ENCODE measurements at regions not wholly inside any gene's neighbourhood (a gene's known extent, or its start where the extent isn't known, plus 50 kb on each side); places are given as distances from the start of the nearest gene placed in this dataset.

DNA sequence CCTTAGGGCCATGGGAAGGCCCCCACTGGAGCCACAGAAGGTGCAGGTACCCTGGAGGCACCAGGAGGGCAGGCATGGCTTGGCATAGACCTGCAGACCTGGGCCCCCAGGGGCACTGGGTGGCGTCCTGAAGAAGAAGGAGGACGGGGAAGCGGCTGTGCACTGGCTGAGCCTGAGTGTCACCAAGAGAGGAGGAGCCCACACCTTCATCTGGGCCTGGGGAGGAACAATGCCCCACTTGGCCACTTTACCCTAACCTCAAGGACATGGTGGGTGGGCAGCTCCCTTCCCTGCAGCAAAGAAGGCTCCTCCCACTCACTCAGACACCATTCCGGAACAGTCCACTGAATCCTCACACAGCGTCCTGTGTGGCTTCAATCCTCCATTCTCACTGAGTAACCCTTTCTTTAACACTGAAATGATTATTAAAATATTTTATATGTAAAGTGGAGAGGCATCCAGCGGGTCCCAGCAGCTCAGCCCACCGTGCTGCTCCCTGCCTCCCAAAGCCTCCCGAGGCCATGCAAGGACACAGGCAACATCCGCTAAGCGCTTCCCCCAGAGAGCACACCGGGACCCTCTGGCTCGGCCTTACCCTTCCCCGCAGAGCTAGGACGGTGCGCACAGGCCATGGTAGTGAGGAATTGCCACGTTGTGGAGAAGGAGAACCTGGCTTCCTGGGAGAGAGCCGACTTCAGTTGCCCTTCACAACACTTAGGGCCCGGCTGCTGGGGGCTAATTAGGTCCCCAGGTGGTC, 516.7 kb upstream of the MGMT start:
- ATAC-seq (replicated peaks): peak; percentile 11
- no peak overlapping the region for H3K27ac Mint-ChIP-seq
- H3K27me3 Mint-ChIP-seq: no peaks in the 10 kb centered on the region
- H3K4me3 Mint-ChIP-seq: no peak overlapping the region
- H3K4me1 Mint-ChIP-seq: no peaks in the 10 kb centered on the region
- peaks cover 5% of the 10 kb centered on the region for H3K9me3 Mint-ChIP-seq
- no peaks in the 10 kb centered on the region for H3K36me3 Mint-ChIP-seq (ENCODE audit: low read depth)

DNA sequence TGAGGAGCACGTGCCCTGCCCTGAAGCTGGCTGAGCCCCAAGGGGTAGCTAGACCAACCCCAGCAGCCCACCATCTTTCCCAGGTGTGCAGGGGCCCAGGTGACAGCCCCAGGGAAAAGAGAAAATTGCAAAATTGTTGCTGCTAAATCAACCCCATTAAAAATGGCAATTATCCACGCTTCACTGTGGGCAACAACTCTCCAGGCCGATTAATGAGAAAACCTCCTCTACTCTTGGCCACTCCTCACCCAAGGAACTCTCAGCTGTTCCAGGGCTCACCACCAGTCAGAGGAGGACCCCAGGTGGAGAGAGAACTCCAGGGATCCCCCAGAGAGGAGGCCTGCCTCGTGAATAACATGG, 516.1 kb upstream of the MGMT start:
- H3K4me3 Mint-ChIP-seq: no peak overlapping the region
- H3K27me3 Mint-ChIP-seq: no peaks in the 10 kb centered on the region
- no peaks in the 10 kb centered on the region for H3K4me1 Mint-ChIP-seq
- no peak for ATAC-seq (replicated peaks)
- H3K27ac Mint-ChIP-seq: no peak overlapping the region
- peaks cover 5% of the 10 kb centered on the region for H3K9me3 Mint-ChIP-seq
- H3K36me3 Mint-ChIP-seq (ENCODE audit: low read depth): no peaks in the 10 kb centered on the region

DNA sequence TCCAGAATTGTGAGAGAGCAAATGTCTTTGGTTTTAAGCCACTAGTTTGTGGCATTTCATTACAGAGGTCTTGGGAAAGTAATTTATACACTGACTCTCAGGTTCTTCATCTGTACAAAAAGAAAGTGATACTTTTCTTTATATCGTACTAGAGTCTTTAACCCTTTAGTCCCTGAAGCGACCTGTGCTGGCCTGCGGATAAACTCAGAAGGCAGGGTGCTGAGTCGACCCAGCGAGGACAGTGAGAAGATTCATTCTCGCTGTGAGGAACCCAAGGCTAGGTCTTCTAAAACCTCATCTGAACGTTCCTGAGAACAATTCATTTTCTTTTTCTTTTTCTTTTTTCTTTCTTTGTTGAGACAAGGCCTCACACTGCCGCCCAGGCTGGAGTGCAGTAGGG, 514.2 kb upstream of the MGMT start:
- no peaks in the 10 kb centered on the region for H3K9me3 Mint-ChIP-seq
- no peaks in the 10 kb centered on the region for H3K27me3 Mint-ChIP-seq
- no peak for ATAC-seq (replicated peaks)
- H3K4me1 Mint-ChIP-seq: no peaks in the 10 kb centered on the region
- H3K36me3 Mint-ChIP-seq (ENCODE audit: low read depth): no peaks in the 10 kb centered on the region
- no peak overlapping the region for H3K4me3 Mint-ChIP-seq
- no peak overlapping the region for H3K27ac Mint-ChIP-seq

DNA sequence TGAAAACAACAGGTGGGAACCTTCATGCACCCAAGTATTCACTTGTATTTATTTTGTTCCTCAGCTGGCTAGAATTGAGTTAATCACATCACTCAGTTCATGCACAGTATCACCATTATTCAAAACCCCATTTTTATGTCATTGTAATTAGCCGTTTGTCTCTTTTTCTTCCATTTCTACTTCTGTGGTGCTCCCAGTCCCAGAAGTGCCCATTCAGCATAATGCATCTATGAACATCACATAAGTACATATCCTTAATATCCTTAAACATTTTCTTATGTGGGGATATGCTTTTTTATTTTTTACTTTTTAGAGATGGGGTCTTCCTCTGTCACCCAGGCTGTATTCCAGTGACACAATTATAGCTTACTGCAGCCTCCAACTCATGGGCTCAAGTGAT, 510.9 kb upstream of the MGMT start:
- Mint-ChIP-seq H3K4me1 (no peaks in the 10 kb centered on the region), H3K36me3 (ENCODE audit: low read depth) (no peaks in the 10 kb centered on the region), H3K27me3 (no peaks in the 10 kb centered on the region), H3K27ac (no peak overlapping the region), H3K4me3 (no peak overlapping the region), H3K9me3 (no peaks in the 10 kb centered on the region)
- no peak for ATAC-seq (replicated peaks)

DNA sequence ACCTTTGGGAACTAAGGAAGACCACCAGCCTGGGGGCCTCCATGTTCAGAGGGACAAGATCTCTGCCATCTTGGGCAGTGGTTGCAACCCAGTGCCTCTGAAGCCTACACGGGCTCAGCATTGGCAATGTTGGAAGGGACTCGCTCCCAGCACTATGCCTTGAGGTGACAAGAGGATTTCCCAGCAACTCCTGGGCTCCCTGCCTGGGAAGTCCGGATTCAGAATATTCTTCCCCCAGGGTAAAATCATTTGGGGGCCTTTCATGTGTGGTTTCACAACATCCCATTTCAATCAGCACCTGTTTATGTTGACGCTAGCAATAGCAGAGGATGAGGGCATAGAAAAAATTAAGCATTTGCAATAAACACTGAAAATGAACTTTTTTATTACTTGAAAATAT, 509.8 kb upstream of the MGMT start:
- Mint-ChIP-seq H3K27me3 (peaks cover 4% of the 10 kb centered on the region), H3K9me3 (no peaks in the 10 kb centered on the region), H3K4me3 (no peak overlapping the region), H3K4me1 (no peaks in the 10 kb centered on the region), H3K27ac (no peak overlapping the region), H3K36me3 (ENCODE audit: low read depth) (no peaks in the 10 kb centered on the region)
- ATAC-seq (replicated peaks): no peak

DNA sequence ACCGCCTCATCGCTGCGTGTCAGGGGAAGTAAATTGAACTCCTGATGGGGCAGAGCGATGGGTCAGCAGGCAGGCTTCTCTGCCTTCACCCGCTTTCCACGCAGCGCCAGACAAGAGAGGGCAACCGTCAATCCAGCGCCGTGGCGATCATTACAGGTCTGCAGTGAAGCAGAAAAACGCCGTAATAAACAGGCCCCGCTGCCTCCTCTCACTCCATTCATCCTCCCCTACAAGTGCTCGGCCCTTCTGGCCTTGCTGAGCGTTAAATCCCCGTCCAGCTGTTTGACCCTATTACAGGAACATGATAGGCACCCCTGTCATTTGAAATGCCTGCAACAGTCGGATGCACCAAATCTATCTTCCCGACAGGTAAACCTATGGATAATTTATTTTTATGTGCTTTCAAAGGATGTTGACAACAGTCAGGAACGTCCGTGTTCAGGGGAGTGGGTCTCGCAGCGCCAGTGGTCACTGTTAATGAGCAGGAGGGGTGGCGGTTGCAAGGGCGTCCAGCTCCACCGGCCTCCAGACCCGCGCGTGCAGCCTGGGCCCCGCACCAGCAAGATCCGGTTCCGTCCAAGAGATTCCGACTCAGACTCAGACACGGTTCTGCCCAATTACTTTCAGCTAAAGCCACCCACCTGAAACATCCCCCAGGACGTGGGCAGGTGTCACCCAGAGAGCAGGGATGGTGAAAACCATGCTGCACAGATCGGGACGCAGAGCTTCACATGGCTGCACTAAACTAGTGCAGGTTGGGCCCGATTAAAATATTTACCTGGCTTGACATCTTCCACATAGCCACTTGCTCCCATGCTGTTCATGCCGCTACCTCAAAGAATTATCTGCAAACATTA, 508.0 kb upstream of the MGMT start:
- ATAC-seq (replicated peaks): no peak
- H3K4me3 Mint-ChIP-seq: no peak overlapping the region
- H3K9me3 Mint-ChIP-seq: no peaks in the 10 kb centered on the region
- no peaks in the 10 kb centered on the region for H3K4me1 Mint-ChIP-seq
- peaks cover 4% of the 10 kb centered on the region for H3K27me3 Mint-ChIP-seq
- no peaks in the 10 kb centered on the region for H3K36me3 Mint-ChIP-seq (ENCODE audit: low read depth)
- no peak overlapping the region for H3K27ac Mint-ChIP-seq

DNA sequence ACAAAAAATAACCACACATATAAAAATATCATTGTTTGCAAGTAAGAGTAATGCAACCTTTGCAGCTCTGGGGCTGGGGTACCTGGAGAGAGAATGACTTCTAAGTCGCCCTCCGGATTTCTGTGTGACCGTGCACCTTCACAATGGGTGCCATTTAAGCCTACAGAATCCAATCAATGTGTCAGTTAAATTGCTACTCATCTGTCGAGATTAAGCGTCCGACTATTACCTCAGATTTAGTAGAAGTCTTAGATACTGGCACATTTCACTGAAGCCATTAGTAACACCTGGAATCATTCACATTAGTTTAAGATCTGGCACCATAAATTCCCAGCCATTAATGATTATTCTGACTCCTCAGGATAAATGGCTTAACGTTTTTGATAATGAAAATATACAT, 507.3 kb upstream of the MGMT start:
- no peaks in the 10 kb centered on the region for H3K4me1 Mint-ChIP-seq
- no peak overlapping the region for H3K27ac Mint-ChIP-seq
- no peak overlapping the region for H3K4me3 Mint-ChIP-seq
- H3K36me3 Mint-ChIP-seq (ENCODE audit: low read depth): no peaks in the 10 kb centered on the region
- no peaks in the 10 kb centered on the region for H3K9me3 Mint-ChIP-seq
- H3K27me3 Mint-ChIP-seq: peaks cover 4% of the 10 kb centered on the region
- no peak for ATAC-seq (replicated peaks)

DNA sequence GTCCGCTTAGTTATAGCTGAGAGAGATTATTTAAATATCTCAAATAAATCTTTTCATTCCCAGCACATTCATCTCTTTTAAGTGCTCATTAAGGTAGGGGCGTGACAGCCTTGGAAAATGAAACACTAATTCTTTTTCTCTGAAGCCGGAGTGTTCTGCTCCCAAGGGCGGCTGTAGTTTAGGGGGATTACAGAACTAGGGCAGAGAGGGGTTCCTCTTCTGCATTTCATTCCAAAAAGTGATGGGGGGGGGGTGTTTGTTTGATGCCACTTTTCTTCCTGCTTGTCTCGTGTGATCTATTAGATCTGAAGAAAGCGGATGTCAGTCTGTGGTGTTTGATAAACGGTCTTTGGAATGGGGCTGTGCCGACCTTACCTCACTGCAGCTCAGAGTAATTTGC, 506.5 kb upstream of the MGMT start:
- Mint-ChIP-seq H3K4me3 (no peak overlapping the region), H3K9me3 (no peaks in the 10 kb centered on the region), H3K36me3 (ENCODE audit: low read depth) (no peaks in the 10 kb centered on the region), H3K27me3 (peaks cover 4% of the 10 kb centered on the region), H3K27ac (no peak overlapping the region), H3K4me1 (no peaks in the 10 kb centered on the region)
- ATAC-seq (replicated peaks): no peak

DNA sequence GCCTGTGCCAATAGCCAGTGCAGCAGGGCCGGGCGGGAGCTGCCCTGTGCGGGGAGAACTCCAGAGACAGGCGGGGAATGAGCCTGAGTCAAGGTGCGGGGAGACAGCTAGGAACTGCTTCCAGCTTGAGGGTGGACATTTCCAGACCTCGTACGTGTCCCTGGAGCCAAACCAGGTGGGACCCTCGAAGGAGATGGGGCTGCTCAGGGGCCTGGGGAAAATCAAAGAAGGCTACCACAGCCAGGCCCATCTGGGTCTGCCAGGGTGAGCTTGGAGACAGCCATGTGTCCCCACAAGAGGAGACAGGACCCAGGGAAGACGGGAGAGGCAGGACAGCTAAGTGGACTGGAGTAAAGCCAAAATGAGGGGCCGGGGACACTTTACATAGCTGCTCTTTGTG, 504.9 kb upstream of the MGMT start:
- Mint-ChIP-seq H3K4me1 (no peaks in the 10 kb centered on the region), H3K27me3 (peaks cover 4% of the 10 kb centered on the region), H3K9me3 (no peaks in the 10 kb centered on the region), H3K4me3 (no peak overlapping the region), H3K36me3 (ENCODE audit: low read depth) (no peaks in the 10 kb centered on the region), H3K27ac (no peak overlapping the region)
- ATAC-seq (replicated peaks): no peak

DNA sequence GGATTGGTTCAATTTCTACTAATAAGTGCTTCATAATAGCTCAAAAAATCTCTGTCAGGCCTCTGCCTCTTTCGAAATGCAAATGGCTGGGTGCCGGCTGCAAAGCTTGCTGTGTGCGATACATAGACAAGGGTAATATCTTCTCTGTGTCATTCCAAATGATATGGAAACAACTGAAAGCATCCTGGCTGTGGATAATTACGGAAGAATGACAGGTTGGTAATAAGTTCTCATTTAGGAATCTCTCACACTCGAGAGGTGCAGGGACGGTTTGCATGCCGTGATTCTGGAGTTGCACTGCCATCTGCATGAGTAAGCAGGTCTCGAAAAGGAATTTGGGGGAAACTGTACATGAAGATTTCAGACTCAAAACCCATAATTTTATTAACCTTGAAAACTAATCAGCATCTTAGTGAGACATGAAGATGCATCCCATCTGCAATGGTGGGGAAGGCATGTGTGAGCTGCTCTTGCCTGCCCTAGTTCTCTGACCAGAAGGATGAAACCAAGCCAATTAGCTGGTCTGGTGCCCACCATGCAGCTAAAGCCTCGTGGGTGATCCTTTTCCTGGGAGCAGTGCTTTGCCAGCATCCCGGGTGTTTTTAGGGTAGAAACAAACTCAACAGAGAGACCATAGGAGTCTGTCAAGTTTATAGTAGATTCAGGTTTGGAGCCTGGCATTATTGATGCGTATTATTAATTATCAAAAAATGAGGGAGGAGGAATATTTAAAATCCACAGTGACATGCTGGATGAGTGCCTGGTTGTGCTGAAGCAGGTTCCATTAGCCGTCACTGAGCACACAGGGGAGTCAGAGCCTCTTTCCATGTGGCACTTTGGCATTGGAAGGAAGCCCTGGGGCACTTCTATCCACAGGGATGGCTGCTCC, 503.6 kb upstream of the MGMT start:
- H3K27me3 Mint-ChIP-seq: peaks cover 4% of the 10 kb centered on the region
- no peak overlapping the region for H3K27ac Mint-ChIP-seq
- H3K4me1 Mint-ChIP-seq: no peaks in the 10 kb centered on the region
- ATAC-seq (replicated peaks): no peak
- H3K36me3 Mint-ChIP-seq (ENCODE audit: low read depth): no peaks in the 10 kb centered on the region
- no peaks in the 10 kb centered on the region for H3K9me3 Mint-ChIP-seq
- H3K4me3 Mint-ChIP-seq: no peak overlapping the region

DNA sequence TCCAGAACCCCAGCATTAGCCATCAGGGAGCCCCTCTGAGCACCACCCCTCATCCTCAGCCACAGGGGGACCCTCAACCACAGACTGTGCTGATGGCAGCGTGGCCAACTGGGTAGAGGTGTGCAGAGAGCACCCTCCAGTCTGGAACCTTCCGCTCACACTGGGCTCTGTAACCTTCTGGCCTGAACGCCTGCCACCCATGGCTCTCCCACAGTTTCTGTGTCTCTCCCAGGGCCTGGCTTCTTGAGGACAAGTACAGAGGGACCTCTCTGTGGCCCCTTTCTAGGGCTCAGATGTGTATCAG, 503.0 kb upstream of the MGMT start:
- H3K27ac Mint-ChIP-seq: no peak overlapping the region
- ATAC-seq (replicated peaks): no peak

DNA sequence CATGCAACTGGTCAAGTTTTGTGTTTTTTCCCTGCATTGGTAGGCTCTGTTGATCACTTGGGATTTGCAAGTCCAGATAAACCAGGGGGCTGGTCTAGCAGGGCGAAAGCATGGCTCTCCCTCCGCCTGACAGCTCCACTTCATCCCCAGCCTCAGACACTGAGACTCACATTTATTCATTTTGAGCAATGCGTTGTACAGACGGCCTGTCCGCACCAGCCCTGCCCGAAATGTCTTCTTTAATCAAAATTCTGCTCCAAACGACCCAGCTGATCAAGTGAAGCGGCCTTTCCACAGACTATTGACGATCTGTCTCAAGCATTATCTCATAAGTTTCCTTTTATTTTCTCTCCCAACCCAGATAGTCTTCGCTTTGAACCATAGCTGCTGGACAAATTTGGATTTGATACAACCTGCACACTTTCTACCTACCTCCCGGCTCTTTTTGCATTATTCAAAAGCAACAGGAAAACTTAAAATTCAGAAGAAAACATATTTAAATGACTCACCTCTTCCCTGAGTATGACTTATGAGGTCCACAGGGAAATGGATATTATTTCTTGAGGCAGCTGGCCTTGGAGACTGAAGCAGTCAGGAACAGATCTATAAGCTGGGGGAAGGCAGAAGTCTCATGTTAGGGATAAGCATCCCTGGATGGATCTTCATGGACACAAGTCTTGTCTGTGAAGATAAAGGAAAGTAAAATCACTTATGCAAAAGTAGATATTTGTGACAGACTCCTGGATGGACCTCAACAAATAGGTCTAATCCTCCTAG, 498.9 kb upstream of the MGMT start:
- no peaks in the 10 kb centered on the region for H3K9me3 Mint-ChIP-seq
- no peak for ATAC-seq (replicated peaks)
- H3K4me1 Mint-ChIP-seq: no peaks in the 10 kb centered on the region
- H3K27ac Mint-ChIP-seq: no peak overlapping the region
- no peak overlapping the region for H3K4me3 Mint-ChIP-seq
- H3K27me3 Mint-ChIP-seq: peaks cover 3% of the 10 kb centered on the region
- no peaks in the 10 kb centered on the region for H3K36me3 Mint-ChIP-seq (ENCODE audit: low read depth)

More for the DNA sequence above, 503.0 kb upstream of the MGMT start:
- H3K36me3 Mint-ChIP-seq (ENCODE audit: low read depth): no peaks in the 10 kb centered on the region
- H3K4me3 Mint-ChIP-seq: no peak overlapping the region
- H3K27me3 Mint-ChIP-seq: peaks cover 4% of the 10 kb centered on the region
- H3K9me3 Mint-ChIP-seq: no peaks in the 10 kb centered on the region
- H3K4me1 Mint-ChIP-seq: no peaks in the 10 kb centered on the region

DNA sequence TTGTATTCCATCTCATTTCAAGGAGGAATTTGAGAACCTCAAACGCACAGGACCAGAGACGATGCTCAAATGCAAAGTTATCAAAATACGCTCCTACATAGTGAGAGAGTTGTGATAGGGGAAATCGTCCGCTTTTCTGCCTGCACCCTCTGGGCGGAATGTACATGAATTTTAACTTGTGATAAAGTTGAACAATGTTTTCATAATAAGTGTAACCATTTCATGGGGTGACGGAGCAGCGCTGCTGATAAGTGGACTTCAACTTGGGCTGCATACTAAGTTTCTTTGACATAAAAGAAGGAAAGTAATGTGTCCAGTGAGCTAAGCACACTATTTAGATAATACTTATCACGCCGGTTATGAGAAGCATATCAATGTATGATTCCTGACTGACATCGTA, 497.5 kb upstream of the MGMT start:
- no peak overlapping the region for H3K27ac Mint-ChIP-seq
- ATAC-seq (replicated peaks): no peak
- no peak overlapping the region for H3K4me3 Mint-ChIP-seq
- no peaks in the 10 kb centered on the region for H3K4me1 Mint-ChIP-seq
- H3K9me3 Mint-ChIP-seq: no peaks in the 10 kb centered on the region
- peaks cover 3% of the 10 kb centered on the region for H3K27me3 Mint-ChIP-seq
- H3K36me3 Mint-ChIP-seq (ENCODE audit: low read depth): no peaks in the 10 kb centered on the region

DNA sequence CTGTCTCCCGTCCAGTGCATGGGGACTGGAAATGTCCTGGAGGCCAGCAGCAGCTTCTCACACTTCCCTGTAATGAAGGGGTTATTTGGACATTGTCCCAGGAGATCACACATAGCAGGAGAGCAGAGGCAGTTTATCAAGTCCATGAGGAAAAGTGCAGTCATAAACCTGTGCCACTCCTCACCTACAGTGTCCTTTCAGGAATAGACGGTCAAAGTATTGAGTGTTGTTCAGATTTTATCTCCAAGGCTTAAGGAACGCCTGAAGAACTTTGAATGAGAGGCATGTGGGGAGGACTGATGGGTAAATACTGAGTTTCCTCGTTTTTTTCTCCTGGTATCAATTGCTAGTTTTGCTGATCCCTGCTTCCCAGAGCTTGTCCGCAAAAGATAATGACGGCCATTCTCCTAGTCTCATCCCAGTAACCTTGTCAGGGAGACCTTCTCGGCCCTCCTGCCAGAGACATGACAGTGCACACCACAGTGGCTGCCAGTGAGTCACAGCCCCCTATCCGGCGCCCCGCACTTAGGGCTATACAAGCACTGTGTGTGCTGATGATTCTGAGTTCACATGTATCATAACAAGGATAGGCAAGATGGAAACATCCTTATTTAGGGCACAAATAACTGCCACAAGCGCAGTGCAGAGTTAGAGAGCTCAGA, 495.5 kb upstream of the MGMT start:
- Mint-ChIP-seq H3K9me3 (no peaks in the 10 kb centered on the region), H3K27me3 (peaks cover 3% of the 10 kb centered on the region), H3K4me3 (no peak overlapping the region), H3K36me3 (ENCODE audit: low read depth) (no peaks in the 10 kb centered on the region), H3K27ac (no peak overlapping the region), H3K4me1 (no peaks in the 10 kb centered on the region)
- no peak for ATAC-seq (replicated peaks)
